Neural cell (in vitro differentiated cells): ENCODE measurements at regions not wholly inside any gene's neighbourhood (a gene's known extent, or its start where the extent isn't known, plus 50 kb on each side); places are given as distances from the start of the nearest gene placed in this dataset.

Experiments
- H2AFZ ChIP-seq: fragments of 200-600, 300-800 bp; sonication (generic), shearing (Covaris generic); 2 replicates; pipeline ENCODE4 v1.6.0; 2014; ENCODE audit warnings: low read depth, mild to moderate bottlenecking, antibody characterized with exemption, low read length, moderate library complexity
- H3F3A ChIP-seq: fragments of 200-600 bp; shearing (Covaris generic); 2 replicates; pipeline ENCODE4 v1.6.1; 2016; ENCODE audit warnings: mild to moderate bottlenecking, moderate library complexity, mixed read lengths, antibody characterized with exemption, low read length; ENCODE audit not compliant: insufficient read depth, poor library complexity, severe bottlenecking
- H3K27ac ChIP-seq: fragments of 200-600, 300-800 bp; sonication (generic), shearing (Covaris generic); 2 replicates; pipeline ENCODE4 v1.5.1; 2014; ENCODE audit warnings: mild to moderate bottlenecking, low read length, moderate library complexity
- H3K27me3 ChIP-seq: fragments of 300-800, 200-600 bp; sonication (generic), shearing (Covaris generic); 2 replicates; pipeline ENCODE4 v1.6.0; 2014; ENCODE audit warnings: mild to moderate bottlenecking, low read depth, low read length, moderate library complexity; ENCODE audit not compliant: insufficient read depth
- H3K36me3 ChIP-seq: fragments of 300-800, 200-600 bp; sonication (generic), shearing (Covaris generic); 2 replicates; pipeline ENCODE4 v1.5.1; 2014; ENCODE audit warnings: mild to moderate bottlenecking, antibody characterized with exemption, low read length, moderate library complexity; ENCODE audit not compliant: insufficient read depth
- H3K4me2 ChIP-seq: fragments of 300-800, 200-600 bp; sonication (generic), shearing (Covaris generic); 2 replicates; pipeline ENCODE4 v1.6.0; 2014; ENCODE audit warnings: mild to moderate bottlenecking, low read length
- H3K4me3 ChIP-seq: fragments of 300-800, 200-600 bp; sonication (generic), shearing (Covaris generic); 2 replicates; pipeline ENCODE4 v1.5.1; 2014; ENCODE audit warnings: mild to moderate bottlenecking, low read length, moderate library complexity
- H3K79me2 ChIP-seq: fragments of 200-600 bp; shearing (Covaris generic); replicated peaks from 2 replicates; pipeline ENCODE4 v1.6.0; 2014; ENCODE audit warnings: mild to moderate bottlenecking, low read length, moderate library complexity; ENCODE audit not compliant: insufficient read depth
- H3K9ac ChIP-seq: fragments of 300-800, 200-600 bp; sonication (generic), shearing (Covaris generic); 2 replicates; pipeline ENCODE4 v1.6.1; 2016; ENCODE audit warnings: mild to moderate bottlenecking, low read length, mixed read lengths
- H3K9me2 ChIP-seq: fragments of 200-600 bp; shearing (Covaris generic); 2 replicates; pipeline ENCODE4 v1.6.1; 2016; ENCODE audit warnings: mild to moderate bottlenecking, low read length, mixed read lengths; ENCODE audit not compliant: insufficient read depth
- H3K9me3 ChIP-seq: fragments of 200-600, 300-800 bp; sonication (generic), shearing (Covaris generic); 2 replicates; pipeline ENCODE4 v1.6.1; 2016; ENCODE audit warnings: mild to moderate bottlenecking, mixed run types, low read length, moderate library complexity, mixed read lengths
- H4K20me1 ChIP-seq: fragments of 200-600 bp; shearing (Covaris generic); 2 replicates; pipeline ENCODE4 v1.6.1; 2016; ENCODE audit warnings: mild to moderate bottlenecking, mixed run types; ENCODE audit not compliant: insufficient read depth
- EP300 ChIP-seq: fragments of 450-650 bp; conservative IDR thresholded peaks from 2 replicates; pipeline ENCODE4 v1.6.1; 2014; ENCODE audit warnings: antibody characterized with exemption, mild to moderate bottlenecking, moderate library complexity; ENCODE audit not compliant: poor library complexity, severe bottlenecking
- EZH2 ChIP-seq: fragments of 200-600, 300-800 bp; shearing (Covaris generic), sonication (generic); IDR thresholded peaks from 2 replicates; pipeline ENCODE4 v1.6.1; 2014; ENCODE audit warnings: antibody characterized with exemption, low read length, borderline replicate concordance, mild to moderate bottlenecking; ENCODE audit not compliant: insufficient read depth, poor library complexity, severe bottlenecking
- MXI1 ChIP-seq: fragments of 450-650 bp; conservative IDR thresholded peaks from 2 replicates; pipeline ENCODE4 v1.6.1; 2014; ENCODE audit warnings: antibody characterized with exemption, mild to moderate bottlenecking; ENCODE audit not compliant: poor library complexity, severe bottlenecking
- POLR2AphosphoS5 ChIP-seq: IDR thresholded peaks from 2 replicates; pipeline ENCODE4 v1.6.1; 2012
- RAD21 ChIP-seq: fragments of 450-650 bp; conservative IDR thresholded peaks from 2 replicates; pipeline ENCODE4 v1.6.1; 2014; ENCODE audit warnings: antibody characterized with exemption, mild to moderate bottlenecking, moderate library complexity
- SMC3 ChIP-seq: fragments of 450-650 bp; conservative IDR thresholded peaks from 2 replicates; pipeline ENCODE4 v1.6.1; 2014; ENCODE audit warnings: antibody characterized with exemption, mild to moderate bottlenecking, moderate library complexity; ENCODE audit not compliant: poor library complexity
- TAF1 ChIP-seq: IDR thresholded peaks from 2 replicates; pipeline ENCODE4 v1.6.1; 2012; ENCODE audit warnings: low read depth
- TF ChIP-seq, protein P1 (sequence below): fragments of 450-650 bp; IDR thresholded peaks from 2 replicates; pipeline ENCODE4 v1.5.1; 2014; ENCODE audit warnings: antibody characterized with exemption, mild to moderate bottlenecking, moderate library complexity; ENCODE audit not compliant: poor library complexity, severe bottlenecking
- TF ChIP-seq, protein P2 (sequence below): IDR thresholded peaks from 2 replicates; pipeline ENCODE4 v1.6.1; 2012; ENCODE audit warnings: borderline replicate concordance

DNA sequence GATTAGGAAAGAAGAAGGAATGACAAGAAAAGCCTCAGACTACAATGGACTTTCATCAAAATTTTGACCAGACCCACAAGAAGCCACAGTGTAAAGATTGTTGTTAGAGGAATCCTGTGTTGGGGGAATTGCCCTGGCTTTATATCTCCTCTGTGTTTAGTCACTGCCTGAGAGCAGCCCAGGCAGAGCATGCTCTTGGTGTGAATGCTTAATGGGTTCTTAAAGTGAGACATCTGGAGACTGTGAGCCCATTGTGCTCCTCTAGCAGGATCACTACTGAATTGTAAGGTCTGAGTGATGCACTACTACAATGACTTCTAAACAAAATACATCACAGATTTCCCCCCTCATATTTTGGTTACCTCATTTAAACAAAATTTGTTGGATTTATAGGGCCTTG, 1860.5 kb upstream of the ADGRL3 start:
- H3K9me2 ChIP-seq: no peaks in the 10 kb centered on the region
- no peak for TF ChIP-seq EZH2
- no peak for TF ChIP-seq MXI1
- TF ChIP-seq, protein P1, sequence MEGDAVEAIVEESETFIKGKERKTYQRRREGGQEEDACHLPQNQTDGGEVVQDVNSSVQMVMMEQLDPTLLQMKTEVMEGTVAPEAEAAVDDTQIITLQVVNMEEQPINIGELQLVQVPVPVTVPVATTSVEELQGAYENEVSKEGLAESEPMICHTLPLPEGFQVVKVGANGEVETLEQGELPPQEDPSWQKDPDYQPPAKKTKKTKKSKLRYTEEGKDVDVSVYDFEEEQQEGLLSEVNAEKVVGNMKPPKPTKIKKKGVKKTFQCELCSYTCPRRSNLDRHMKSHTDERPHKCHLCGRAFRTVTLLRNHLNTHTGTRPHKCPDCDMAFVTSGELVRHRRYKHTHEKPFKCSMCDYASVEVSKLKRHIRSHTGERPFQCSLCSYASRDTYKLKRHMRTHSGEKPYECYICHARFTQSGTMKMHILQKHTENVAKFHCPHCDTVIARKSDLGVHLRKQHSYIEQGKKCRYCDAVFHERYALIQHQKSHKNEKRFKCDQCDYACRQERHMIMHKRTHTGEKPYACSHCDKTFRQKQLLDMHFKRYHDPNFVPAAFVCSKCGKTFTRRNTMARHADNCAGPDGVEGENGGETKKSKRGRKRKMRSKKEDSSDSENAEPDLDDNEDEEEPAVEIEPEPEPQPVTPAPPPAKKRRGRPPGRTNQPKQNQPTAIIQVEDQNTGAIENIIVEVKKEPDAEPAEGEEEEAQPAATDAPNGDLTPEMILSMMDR: no peak
- no peak for TF ChIP-seq EP300
- no peak for TF ChIP-seq RAD21
- TF ChIP-seq, protein P2, sequence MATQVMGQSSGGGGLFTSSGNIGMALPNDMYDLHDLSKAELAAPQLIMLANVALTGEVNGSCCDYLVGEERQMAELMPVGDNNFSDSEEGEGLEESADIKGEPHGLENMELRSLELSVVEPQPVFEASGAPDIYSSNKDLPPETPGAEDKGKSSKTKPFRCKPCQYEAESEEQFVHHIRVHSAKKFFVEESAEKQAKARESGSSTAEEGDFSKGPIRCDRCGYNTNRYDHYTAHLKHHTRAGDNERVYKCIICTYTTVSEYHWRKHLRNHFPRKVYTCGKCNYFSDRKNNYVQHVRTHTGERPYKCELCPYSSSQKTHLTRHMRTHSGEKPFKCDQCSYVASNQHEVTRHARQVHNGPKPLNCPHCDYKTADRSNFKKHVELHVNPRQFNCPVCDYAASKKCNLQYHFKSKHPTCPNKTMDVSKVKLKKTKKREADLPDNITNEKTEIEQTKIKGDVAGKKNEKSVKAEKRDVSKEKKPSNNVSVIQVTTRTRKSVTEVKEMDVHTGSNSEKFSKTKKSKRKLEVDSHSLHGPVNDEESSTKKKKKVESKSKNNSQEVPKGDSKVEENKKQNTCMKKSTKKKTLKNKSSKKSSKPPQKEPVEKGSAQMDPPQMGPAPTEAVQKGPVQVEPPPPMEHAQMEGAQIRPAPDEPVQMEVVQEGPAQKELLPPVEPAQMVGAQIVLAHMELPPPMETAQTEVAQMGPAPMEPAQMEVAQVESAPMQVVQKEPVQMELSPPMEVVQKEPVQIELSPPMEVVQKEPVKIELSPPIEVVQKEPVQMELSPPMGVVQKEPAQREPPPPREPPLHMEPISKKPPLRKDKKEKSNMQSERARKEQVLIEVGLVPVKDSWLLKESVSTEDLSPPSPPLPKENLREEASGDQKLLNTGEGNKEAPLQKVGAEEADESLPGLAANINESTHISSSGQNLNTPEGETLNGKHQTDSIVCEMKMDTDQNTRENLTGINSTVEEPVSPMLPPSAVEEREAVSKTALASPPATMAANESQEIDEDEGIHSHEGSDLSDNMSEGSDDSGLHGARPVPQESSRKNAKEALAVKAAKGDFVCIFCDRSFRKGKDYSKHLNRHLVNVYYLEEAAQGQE: no peak
- no peak for TF ChIP-seq SMC3
- no peak for TF ChIP-seq TAF1
- TF ChIP-seq POLR2AphosphoS5: no peak
- no peak overlapping the region for H2AFZ ChIP-seq
- H3K79me2 ChIP-seq: no peaks in the 10 kb centered on the region
- no peak overlapping the region for H3K4me3 ChIP-seq
- no peak overlapping the region for H3K9ac ChIP-seq
- no peaks in the 10 kb centered on the region for H3F3A ChIP-seq
- no peak overlapping the region for H3K27ac ChIP-seq
- no peak overlapping the region for H3K4me2 ChIP-seq
- no peaks in the 10 kb centered on the region for H3K27me3 ChIP-seq
- H4K20me1 ChIP-seq: no peaks in the 10 kb centered on the region
- no peaks in the 10 kb centered on the region for H3K9me3 ChIP-seq
- H3K36me3 ChIP-seq: no peaks in the 10 kb centered on the region

DNA sequence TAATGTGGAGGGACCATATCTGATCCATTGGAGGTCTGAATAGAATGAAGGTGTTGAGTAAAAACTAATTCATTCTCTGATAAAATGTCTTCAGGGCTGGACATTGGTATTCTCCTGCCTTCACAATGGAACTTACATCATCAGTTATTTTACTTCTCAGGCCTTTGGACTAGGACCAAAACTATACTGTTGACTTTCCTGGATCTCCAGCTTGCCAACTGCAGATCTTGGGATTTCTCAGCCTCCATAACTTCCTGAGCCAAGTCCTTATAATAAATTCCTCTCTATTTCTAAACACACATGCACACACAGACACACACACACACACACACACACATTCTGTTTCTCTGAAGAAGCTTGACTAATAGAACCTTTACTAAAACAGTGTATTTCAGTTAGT, 1858.6 kb upstream of the ADGRL3 start:
- H3K27me3 ChIP-seq: no peaks in the 10 kb centered on the region
- H3F3A ChIP-seq: no peaks in the 10 kb centered on the region
- TF ChIP-seq RAD21 (no peak), EP300 (no peak), EZH2 (no peak), MXI1 (no peak), SMC3 (no peak), POLR2AphosphoS5 (no peak), TAF1 (no peak)
- TF ChIP-seq, protein P1: no peak
- TF ChIP-seq, protein P2: no peak
- H3K9me3 ChIP-seq: no peaks in the 10 kb centered on the region
- H3K4me3 ChIP-seq: no peak overlapping the region
- H3K4me2 ChIP-seq: no peak overlapping the region
- no peaks in the 10 kb centered on the region for H4K20me1 ChIP-seq
- H3K27ac ChIP-seq: no peak overlapping the region
- no peaks in the 10 kb centered on the region for H3K79me2 ChIP-seq
- no peak overlapping the region for H3K9ac ChIP-seq
- H2AFZ ChIP-seq: no peak overlapping the region
- H3K9me2 ChIP-seq: no peaks in the 10 kb centered on the region
- no peaks in the 10 kb centered on the region for H3K36me3 ChIP-seq
